Uterus (tissue), 2 donors: ENCODE measurements at regions not wholly inside any gene's neighbourhood (a gene's known extent, or its start where the extent isn't known, plus 50 kb on each side); places are given as distances from the start of the nearest gene placed in this dataset.

ENCODE experiments used
- POLR2A ChIP-seq, 2 donors: fragments of 450-650 bp; IDR thresholded peaks; one replicate each; pipeline ENCODE4 v1.6.1; 2016; ENCODE audit warnings: antibody characterized with exemption in 2 of 2, mild to moderate bottlenecking in 1 of 2, moderate library complexity in 1 of 2
- TF ChIP-seq, protein P1 (sequence below), 4 experiments: fragments of 200-600 bp in 2 of 4; fragments of 450-650 bp in 2 of 4; sonication (generic) in 2 of 4; IDR thresholded peaks; one replicate each; pipeline ENCODE4 v1.5.1; 2016 to 2019; ENCODE audit warnings: antibody characterized with exemption in 4 of 4, mild to moderate bottlenecking in 2 of 4, moderate library complexity in 1 of 4

DNA sequence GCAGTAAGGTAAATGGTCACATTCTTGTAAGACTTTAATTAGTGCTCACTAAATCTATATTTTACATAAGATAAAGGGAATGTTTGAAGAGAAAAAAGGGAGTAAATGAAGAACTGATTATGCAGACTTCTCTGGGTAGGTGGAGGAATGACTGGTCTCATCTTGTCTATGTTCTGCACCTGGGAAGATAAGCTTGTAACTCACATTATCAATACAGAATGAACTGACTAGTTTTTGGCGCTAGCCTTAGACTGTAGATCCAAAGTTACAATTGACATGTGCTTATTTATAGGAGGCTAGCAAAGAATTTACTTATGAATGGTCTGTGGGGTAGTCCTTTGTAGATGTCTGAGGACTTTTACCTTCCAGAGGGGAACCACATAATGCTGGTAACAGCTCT lies 214.9 kb upstream of the RAB4A start:
- TF ChIP-seq, protein P1, sequence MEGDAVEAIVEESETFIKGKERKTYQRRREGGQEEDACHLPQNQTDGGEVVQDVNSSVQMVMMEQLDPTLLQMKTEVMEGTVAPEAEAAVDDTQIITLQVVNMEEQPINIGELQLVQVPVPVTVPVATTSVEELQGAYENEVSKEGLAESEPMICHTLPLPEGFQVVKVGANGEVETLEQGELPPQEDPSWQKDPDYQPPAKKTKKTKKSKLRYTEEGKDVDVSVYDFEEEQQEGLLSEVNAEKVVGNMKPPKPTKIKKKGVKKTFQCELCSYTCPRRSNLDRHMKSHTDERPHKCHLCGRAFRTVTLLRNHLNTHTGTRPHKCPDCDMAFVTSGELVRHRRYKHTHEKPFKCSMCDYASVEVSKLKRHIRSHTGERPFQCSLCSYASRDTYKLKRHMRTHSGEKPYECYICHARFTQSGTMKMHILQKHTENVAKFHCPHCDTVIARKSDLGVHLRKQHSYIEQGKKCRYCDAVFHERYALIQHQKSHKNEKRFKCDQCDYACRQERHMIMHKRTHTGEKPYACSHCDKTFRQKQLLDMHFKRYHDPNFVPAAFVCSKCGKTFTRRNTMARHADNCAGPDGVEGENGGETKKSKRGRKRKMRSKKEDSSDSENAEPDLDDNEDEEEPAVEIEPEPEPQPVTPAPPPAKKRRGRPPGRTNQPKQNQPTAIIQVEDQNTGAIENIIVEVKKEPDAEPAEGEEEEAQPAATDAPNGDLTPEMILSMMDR (IDR thresholded peaks at IDR 0.05), result no peak
- TF ChIP-seq POLR2A (IDR thresholded peaks at IDR 0.05), result no peak
